Hepatocyte (in vitro differentiated cells): ENCODE measurements at regions not wholly inside any gene's neighbourhood (a gene's known extent, or its start where the extent isn't known, plus 50 kb on each side); places are given as distances from the start of the nearest gene placed in this dataset.

Experiments used
- CTCF ChIP-seq: fragments of 200-600 bp; sonication (generic); IDR thresholded peaks from 2 replicates; pipeline ENCODE4 v1.5.1; 2016; ENCODE audit warnings: antibody characterized with exemption, mild to moderate bottlenecking; ENCODE audit not compliant: poor library complexity
- EZH2 ChIP-seq: fragments of 200-600 bp; sonication (generic); IDR thresholded peaks from 2 replicates; pipeline ENCODE4 v1.6.1; 2016; ENCODE audit warnings: antibody characterized with exemption, mild to moderate bottlenecking, borderline replicate concordance
- EZH2phosphoT487 ChIP-seq: fragments of 200-600 bp; sonication (generic); IDR thresholded peaks from one replicate; pipeline ENCODE4 v1.6.1; 2018; ENCODE audit warnings: antibody characterized with exemption, mild to moderate bottlenecking, low read depth, moderate library complexity; ENCODE audit not compliant: unreplicated experiment, severe bottlenecking

GRCh38 chr6:151698931-151699700 is 108.4 kb upstream of the ESR1 start:
- TF ChIP-seq CTCF = no peak
- no peak for TF ChIP-seq EZH2
- no peak for TF ChIP-seq EZH2phosphoT487
